ENCODE measurements at regions not wholly inside any gene's neighbourhood (a gene's known extent, or its start where the extent isn't known, plus 50 kb on each side); places are given as distances from the start of the nearest gene placed in this dataset.

DNA sequence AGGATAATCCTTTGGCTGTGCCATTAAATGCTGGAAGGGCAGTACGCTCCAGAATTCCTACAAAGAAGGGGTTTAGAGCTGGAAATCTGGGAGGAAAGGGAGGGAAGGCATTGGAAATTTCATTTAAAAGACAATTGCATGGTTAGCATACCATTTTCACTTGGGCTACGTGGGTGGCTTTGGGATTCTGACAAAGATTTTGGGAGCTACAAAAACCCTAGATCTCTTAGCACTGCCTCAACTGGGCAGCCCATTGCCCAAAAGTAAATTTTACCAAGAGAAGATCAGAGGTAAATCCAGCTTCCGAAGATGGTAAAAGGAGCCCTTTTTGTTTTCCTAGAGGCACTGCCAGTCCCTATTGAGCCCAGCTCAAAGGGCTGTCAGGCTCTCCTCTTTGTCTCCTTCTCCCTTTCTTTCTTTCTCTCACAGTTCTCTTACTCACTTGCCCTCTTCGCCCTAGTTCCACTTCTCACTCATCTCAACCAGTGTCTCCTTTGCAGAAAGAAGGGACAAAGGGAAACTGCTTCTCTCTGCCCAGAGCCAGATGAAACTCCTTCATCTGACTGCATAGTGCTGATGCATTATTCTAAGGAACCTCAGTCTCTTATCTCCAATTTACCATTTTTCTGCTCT, 125.4 kb upstream of the PLEKHA5 start:
- ChIA-PET CTCF (ENCODE audit: low intra/inter-chr PET ratio) (no interaction called here), POLR2A (no interaction called here)
- no peak for DNase-seq (ENCODE audit: extremely low read depth in 1 of 4, low spot score in 3 of 4)
- intact Hi-C loops (cut with micrococcal nuclease): no loop called here
- no peaks in the 10 kb centered on the region for H4K20me1 ChIP-seq (replicated peaks; ENCODE audit: control insufficient read depth, insufficient read depth, low read length)
- H3K27ac ChIP-seq (ENCODE audit: extremely low read depth, low read depth, low read length): no peak overlapping the region
- no peaks in the 10 kb centered on the region for H3K36me3 ChIP-seq (ENCODE audit: control insufficient read depth, insufficient read depth, low read length)
- no peaks in the 10 kb centered on the region for H3K79me2 ChIP-seq (ENCODE audit: control insufficient read depth, insufficient read depth, low read length)
- no peak overlapping the region for H3K4me2 ChIP-seq (ENCODE audit: insufficient read depth, low read length)
- TF ChIP-seq, protein P1, sequence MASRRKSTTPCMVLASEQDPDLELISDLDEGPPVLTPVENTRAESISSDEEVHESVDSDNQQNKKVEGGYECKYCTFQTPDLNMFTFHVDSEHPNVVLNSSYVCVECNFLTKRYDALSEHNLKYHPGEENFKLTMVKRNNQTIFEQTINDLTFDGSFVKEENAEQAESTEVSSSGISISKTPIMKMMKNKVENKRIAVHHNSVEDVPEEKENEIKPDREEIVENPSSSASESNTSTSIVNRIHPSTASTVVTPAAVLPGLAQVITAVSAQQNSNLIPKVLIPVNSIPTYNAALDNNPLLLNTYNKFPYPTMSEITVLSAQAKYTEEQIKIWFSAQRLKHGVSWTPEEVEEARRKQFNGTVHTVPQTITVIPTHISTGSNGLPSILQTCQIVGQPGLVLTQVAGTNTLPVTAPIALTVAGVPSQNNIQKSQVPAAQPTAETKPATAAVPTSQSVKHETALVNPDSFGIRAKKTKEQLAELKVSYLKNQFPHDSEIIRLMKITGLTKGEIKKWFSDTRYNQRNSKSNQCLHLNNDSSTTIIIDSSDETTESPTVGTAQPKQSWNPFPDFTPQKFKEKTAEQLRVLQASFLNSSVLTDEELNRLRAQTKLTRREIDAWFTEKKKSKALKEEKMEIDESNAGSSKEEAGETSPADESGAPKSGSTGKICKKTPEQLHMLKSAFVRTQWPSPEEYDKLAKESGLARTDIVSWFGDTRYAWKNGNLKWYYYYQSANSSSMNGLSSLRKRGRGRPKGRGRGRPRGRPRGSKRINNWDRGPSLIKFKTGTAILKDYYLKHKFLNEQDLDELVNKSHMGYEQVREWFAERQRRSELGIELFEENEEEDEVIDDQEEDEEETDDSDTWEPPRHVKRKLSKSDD (conservative IDR thresholded peaks at IDR 0.05; ENCODE audit: low read length): no peak
- TF ChIP-seq, protein P2, sequence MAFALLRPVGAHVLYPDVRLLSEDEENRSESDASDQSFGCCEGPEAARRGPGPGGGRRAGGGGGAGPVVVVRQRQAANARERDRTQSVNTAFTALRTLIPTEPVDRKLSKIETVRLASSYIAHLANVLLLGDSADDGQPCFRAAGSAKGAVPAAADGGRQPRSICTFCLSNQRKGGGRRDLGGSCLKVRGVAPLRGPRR (CRISPR knock-in tag; IDR thresholded peaks at IDR 0.05): no peak
- TF ChIP-seq HNRNPK (IDR thresholded peaks at IDR 0.05; ENCODE audit: low read depth, low read length, poor library complexity, severe bottlenecking) (no peak), CBFA2T3 (IDR thresholded peaks at IDR 0.05) (no peak)
- TF ChIP-seq, protein P3, sequence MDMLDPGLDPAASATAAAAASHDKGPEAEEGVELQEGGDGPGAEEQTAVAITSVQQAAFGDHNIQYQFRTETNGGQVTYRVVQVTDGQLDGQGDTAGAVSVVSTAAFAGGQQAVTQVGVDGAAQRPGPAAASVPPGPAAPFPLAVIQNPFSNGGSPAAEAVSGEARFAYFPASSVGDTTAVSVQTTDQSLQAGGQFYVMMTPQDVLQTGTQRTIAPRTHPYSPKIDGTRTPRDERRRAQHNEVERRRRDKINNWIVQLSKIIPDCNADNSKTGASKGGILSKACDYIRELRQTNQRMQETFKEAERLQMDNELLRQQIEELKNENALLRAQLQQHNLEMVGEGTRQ (CRISPR knock-in tag; IDR thresholded peaks at IDR 0.05): no peak
- TF ChIP-seq, protein P4, sequence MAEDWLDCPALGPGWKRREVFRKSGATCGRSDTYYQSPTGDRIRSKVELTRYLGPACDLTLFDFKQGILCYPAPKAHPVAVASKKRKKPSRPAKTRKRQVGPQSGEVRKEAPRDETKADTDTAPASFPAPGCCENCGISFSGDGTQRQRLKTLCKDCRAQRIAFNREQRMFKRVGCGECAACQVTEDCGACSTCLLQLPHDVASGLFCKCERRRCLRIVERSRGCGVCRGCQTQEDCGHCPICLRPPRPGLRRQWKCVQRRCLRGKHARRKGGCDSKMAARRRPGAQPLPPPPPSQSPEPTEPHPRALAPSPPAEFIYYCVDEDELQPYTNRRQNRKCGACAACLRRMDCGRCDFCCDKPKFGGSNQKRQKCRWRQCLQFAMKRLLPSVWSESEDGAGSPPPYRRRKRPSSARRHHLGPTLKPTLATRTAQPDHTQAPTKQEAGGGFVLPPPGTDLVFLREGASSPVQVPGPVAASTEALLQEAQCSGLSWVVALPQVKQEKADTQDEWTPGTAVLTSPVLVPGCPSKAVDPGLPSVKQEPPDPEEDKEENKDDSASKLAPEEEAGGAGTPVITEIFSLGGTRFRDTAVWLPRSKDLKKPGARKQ (CRISPR knock-in tag; IDR thresholded peaks at IDR 0.05): no peak
- TF ChIP-seq, protein P5, sequence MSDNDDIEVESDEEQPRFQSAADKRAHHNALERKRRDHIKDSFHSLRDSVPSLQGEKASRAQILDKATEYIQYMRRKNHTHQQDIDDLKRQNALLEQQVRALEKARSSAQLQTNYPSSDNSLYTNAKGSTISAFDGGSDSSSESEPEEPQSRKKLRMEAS (CRISPR knock-in tag; IDR thresholded peaks at IDR 0.05): no peak
- H3K4me1 ChIP-seq (replicated peaks in 1 of 2; ENCODE audit: control insufficient read depth in 2 of 2, insufficient read depth in 2 of 2, low read length in 2 of 2): no peaks in the 10 kb centered on the region
- ATAC-seq: no peak
- H3K9me1 ChIP-seq (ENCODE audit: control insufficient read depth, insufficient read depth, low read length): no peaks in the 10 kb centered on the region
- no peak overlapping the region for H3K4me3 ChIP-seq
- H2AFZ ChIP-seq (ENCODE audit: low read depth, low read length): no peak overlapping the region
- BruUV-seq (replicated peaks): no TSS peak
- in situ Hi-C loops (cut with MboI): no loop called here
- no peaks in the 10 kb centered on the region for H3K9me3 ChIP-seq (replicated peaks; ENCODE audit: control insufficient read depth, insufficient read depth, low read depth, low read length)
- H3K9ac ChIP-seq (ENCODE audit: insufficient read depth in 1 of 2, low read depth in 2 of 2, low read length in 2 of 2): no peak overlapping the region
- WGBS (ENCODE audit: insufficient coverage, low coverage, missing lambda C conversion rate): 9% methylated on average over 4 of the region's 4 CpGs
- H3K27me3 ChIP-seq (ENCODE audit: control insufficient read depth in 2 of 2, insufficient read depth in 2 of 2, low read length in 2 of 2): no peaks in the 10 kb centered on the region; a peak in 1 of 5 replicates
- no peak for FAIRE-seq

Measured in K562 (cell line).